Prostate gland (tissue), 2 donors: ENCODE measurements at regions not wholly inside any gene's neighbourhood (a gene's known extent, or its start where the extent isn't known, plus 50 kb on each side); places are given as distances from the start of the nearest gene placed in this dataset.

ENCODE experiments used
- DNase-seq: peaks from one replicate; pipeline ENCODE4 v3.0.0-alpha.2; 2019; ENCODE audit warnings: low spot score
- H3K27ac ChIP-seq, 2 donors: fragments of 200-600 bp; sonication (generic); 2 replicates each; pipeline ENCODE4 v1.5.1; 2017 to 2019
- H3K27me3 ChIP-seq: fragments of 200-600 bp; sonication (generic); replicated peaks from 2 replicates; pipeline ENCODE4 v1.5.1; 2019; ENCODE audit not compliant: insufficient read depth
- H3K36me3 ChIP-seq, 2 donors: fragments of 200-600 bp; sonication (generic); 1 replicate in 1 of 2; 2 replicates in 1 of 2; pipeline versions ENCODE4 v1.5.1 to v1.8.1; 2017 to 2019
- H3K4me1 ChIP-seq: fragments of 200-600 bp; sonication (generic); replicated peaks from 2 replicates; pipeline ENCODE4 v1.5.1; 2019
- H3K4me3 ChIP-seq, 2 donors: fragments of 200-600 bp; sonication (generic); 2 replicates each; pipeline ENCODE4 v1.5.1; 2017 to 2019
- H3K9me3 ChIP-seq: fragments of 200-600 bp; sonication (generic); 2 replicates; pipeline ENCODE4 v1.5.1; 2017
- POLR2A ChIP-seq: fragments of 450-650 bp; IDR thresholded peaks from one replicate; pipeline ENCODE4 v1.6.1; 2016; ENCODE audit warnings: antibody characterized with exemption, mild to moderate bottlenecking
- POLR2AphosphoS5 ChIP-seq: sonication (generic); formaldehyde crosslinking; IDR thresholded peaks from one replicate; pipeline ENCODE4 v1.6.1; 2017; ENCODE audit warnings: antibody characterized with exemption
- WGBS: methylation state at CpG from one replicate; pipeline ENCODE4 v1.1.5; 2018; 5-methylcytosine and 5-hydroxymethylcytosine counted together
- intact Hi-C: fragments of 100-400 bp; cut with DNase I; formaldehyde crosslinking; loops from one replicate; pipeline ENCODE4 v1.14.2; 2022
- TF ChIP-seq, protein P1 (sequence below), 4 experiments: fragments of 200-600 bp in 2 of 4; fragments of 450-650 bp in 2 of 4; sonication (generic) in 2 of 4; IDR thresholded peaks; 1 replicate in 3 of 4; 2 replicates in 1 of 4; pipeline ENCODE4 v1.5.1; 2016 to 2019; ENCODE audit warnings: antibody characterized with exemption in 4 of 4, mild to moderate bottlenecking in 2 of 4, moderate library complexity in 2 of 4

DNA sequence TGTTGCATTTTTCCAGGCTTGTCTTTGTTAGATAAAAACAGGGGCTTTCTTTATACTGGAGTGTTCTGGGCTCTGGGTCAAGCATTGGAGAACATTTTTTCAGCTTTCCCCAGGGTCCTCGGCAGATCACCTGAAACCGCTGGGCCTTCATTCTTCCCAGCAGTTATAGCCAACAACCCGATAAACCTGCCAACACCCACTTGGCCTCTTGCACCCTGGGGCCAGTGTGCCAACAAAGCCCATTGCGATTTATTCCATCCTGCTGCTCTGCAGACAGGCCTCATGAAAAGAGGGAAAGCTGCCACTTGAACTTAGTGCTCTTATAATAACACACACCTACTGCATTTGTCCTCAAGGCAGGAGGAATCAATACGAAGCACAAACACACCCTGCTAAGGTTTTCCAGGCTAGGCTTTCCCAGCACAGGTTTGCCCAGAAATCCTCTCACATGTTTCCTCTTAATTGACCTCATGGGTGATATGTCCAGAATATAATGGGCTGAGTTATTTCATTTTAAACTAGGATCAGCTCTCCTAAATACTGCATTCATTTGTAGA is 669.3 kb downstream of the LIG4 start:
- TF ChIP-seq POLR2AphosphoS5 (no peak), POLR2A (no peak)
- TF ChIP-seq, protein P1, sequence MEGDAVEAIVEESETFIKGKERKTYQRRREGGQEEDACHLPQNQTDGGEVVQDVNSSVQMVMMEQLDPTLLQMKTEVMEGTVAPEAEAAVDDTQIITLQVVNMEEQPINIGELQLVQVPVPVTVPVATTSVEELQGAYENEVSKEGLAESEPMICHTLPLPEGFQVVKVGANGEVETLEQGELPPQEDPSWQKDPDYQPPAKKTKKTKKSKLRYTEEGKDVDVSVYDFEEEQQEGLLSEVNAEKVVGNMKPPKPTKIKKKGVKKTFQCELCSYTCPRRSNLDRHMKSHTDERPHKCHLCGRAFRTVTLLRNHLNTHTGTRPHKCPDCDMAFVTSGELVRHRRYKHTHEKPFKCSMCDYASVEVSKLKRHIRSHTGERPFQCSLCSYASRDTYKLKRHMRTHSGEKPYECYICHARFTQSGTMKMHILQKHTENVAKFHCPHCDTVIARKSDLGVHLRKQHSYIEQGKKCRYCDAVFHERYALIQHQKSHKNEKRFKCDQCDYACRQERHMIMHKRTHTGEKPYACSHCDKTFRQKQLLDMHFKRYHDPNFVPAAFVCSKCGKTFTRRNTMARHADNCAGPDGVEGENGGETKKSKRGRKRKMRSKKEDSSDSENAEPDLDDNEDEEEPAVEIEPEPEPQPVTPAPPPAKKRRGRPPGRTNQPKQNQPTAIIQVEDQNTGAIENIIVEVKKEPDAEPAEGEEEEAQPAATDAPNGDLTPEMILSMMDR (IDR thresholded peaks at IDR 0.05): no peak
- WGBS: 74% methylated on average over 5 of the region's 5 CpGs
- Histone ChIP-seq H3K27ac (no peak overlapping the region), H3K27me3 (no peaks in the 10 kb centered on the region), H3K4me1 (no peaks in the 10 kb centered on the region), H3K36me3 (no peaks in the 10 kb centered on the region), H3K4me3 (no peak overlapping the region), H3K9me3 (no peaks in the 10 kb centered on the region)
- DNase-seq: no peak
- intact Hi-C loops: no loop called here

DNA sequence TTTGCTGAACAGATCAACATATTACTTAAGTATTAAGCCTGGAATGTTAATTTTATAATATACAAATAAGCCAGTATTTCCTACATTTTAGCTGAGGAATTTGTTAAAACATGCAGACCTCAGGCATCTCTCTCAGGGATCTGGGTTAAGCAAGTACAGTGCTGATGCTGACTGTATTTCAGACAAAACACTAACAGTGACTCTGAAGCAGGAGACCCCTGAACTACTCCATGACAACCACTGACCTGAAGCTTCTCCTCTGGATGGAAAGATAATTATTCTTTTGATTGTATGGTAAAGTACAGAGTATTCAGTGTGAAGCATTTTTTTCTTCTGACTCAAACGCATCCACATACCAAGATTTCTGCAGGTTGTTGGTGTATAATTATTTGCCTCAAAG is 680.8 kb downstream of the LIG4 start:
- TF ChIP-seq, protein P1 (IDR thresholded peaks at IDR 0.05): no peak
- TF ChIP-seq POLR2AphosphoS5: no peak
- TF ChIP-seq POLR2A: no peak
- intact Hi-C loops: no loop called here
- Histone ChIP-seq H3K9me3 (no peaks in the 10 kb centered on the region), H3K27ac (no peak overlapping the region), H3K4me1 (no peaks in the 10 kb centered on the region), H3K36me3 (no peaks in the 10 kb centered on the region), H3K4me3 (no peak overlapping the region), H3K27me3 (no peaks in the 10 kb centered on the region)
- WGBS: 76% methylated on average over 1 of the region's 1 CpG
- DNase-seq: no peak

DNA sequence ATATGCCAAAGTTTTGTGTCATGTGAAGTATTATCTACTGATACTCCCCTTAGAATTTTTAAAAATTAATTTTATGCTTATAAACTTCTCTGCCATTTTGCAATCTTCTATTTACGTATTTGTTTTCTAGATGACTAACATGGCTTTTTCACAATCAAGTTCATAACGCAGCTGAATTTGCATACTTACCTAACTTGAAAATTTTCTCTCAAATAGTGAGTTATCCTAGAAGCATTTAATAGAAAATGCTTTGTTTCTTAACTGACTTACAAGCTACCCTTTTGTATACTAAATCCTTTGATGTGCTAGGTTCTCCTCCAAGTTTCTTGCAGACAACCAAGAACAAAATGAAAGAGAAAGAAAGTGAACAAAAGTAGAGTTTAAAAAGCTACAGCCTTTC is 683.5 kb downstream of the LIG4 start:
- Histone ChIP-seq H3K9me3 (no peaks in the 10 kb centered on the region), H3K27me3 (no peaks in the 10 kb centered on the region), H3K4me3 (no peak overlapping the region), H3K36me3 (no peaks in the 10 kb centered on the region), H3K4me1 (no peaks in the 10 kb centered on the region), H3K27ac (no peak overlapping the region)
- intact Hi-C loops: no loop called here
- WGBS: 71% methylated on average over 2 of the region's 2 CpGs
- no peak for DNase-seq
- TF ChIP-seq POLR2AphosphoS5: no peak
- TF ChIP-seq POLR2A: no peak
- TF ChIP-seq, protein P1 (IDR thresholded peaks at IDR 0.05): no peak

GRCh38 chr13:107531180-107531579 is 684.2 kb downstream of the LIG4 start:
- Histone ChIP-seq H3K9me3 (no peaks in the 10 kb centered on the region), H3K27me3 (no peaks in the 10 kb centered on the region), H3K4me1 (no peaks in the 10 kb centered on the region), H3K4me3 (no peak overlapping the region), H3K27ac (no peak overlapping the region), H3K36me3 (no peaks in the 10 kb centered on the region)
- TF ChIP-seq POLR2A (no peak), POLR2AphosphoS5 (no peak)
- TF ChIP-seq, protein P1 (IDR thresholded peaks at IDR 0.05): no peak
- intact Hi-C loops: no loop called here
- no peak for DNase-seq
- 76% methylated on average over 3 of the region's 3 CpGs for WGBS

DNA sequence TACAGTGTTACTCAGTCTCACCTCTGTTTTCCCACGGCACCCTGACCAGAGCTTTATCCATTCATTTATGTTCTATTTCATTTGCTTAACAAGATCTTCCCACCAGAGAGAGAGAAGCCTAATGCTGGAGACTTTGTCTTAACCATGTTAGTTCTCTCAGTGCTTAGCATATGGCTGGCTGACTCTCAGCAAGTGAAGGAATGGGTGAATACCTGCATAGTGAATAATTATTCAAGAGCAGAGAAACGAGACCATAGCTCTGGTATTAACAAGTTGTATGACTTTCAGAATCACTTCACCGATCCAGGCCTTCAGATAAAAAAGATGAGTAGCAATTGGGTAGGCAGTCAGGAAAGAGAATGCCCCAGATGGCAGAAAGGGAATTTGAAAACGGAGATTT is 686.3 kb downstream of the LIG4 start:
- intact Hi-C loops: no loop called here
- TF ChIP-seq, protein P1 (IDR thresholded peaks at IDR 0.05): no peak

More for the DNA sequence above, 686.3 kb downstream of the LIG4 start:
- Histone ChIP-seq H3K27ac (no peak overlapping the region), H3K9me3 (no peaks in the 10 kb centered on the region), H3K4me1 (no peaks in the 10 kb centered on the region), H3K4me3 (no peak overlapping the region), H3K36me3 (no peaks in the 10 kb centered on the region), H3K27me3 (no peaks in the 10 kb centered on the region)
- no peak for DNase-seq
- WGBS: 76% methylated on average over 4 of the region's 4 CpGs
